ENCODE measurements at regions not wholly inside any gene's neighbourhood (a gene's known extent, or its start where the extent isn't known, plus 50 kb on each side); places are given as distances from the start of the nearest gene placed in this dataset.

DNA sequence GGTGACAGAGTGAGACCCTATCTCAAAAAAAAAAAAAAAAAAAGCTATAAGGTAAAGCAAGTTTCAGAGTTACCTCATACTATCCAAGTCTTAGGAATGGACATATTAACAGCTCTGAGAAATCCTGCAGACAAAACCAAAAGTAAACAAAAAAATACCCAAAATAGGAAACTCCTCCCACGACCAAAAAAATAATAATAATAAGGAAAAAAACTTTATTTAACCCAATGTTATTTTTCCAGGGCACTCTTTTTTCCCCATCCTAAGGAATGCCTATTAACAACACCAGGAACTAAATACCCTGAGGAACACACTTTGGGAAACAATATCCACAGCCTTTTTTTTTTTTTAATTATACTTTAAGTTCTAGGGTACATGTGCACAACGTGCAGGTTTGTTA lies 135.5 kb upstream of the CCND2 start:
- no peak overlapping the region for H4K91ac ChIP-seq (ENCODE audit: low read depth, low read length)
- H4K12ac ChIP-seq (ENCODE audit: low read depth, low read length) = no peak overlapping the region
- no peak overlapping the region for H2AK5ac ChIP-seq (ENCODE audit: low read length)
- no peak overlapping the region for H3K4ac ChIP-seq (ENCODE audit: low read depth, low read length)
- no peak overlapping the region for H3K4me2 ChIP-seq (ENCODE audit: low read length)
- no peaks in the 10 kb centered on the region for H3K27me3 ChIP-seq (ENCODE audit: insufficient read depth, low read length)
- H3K4me1 ChIP-seq (ENCODE audit: control insufficient read depth in 1 of 2, insufficient read depth in 2 of 2, low read length in 2 of 2) = peaks cover 19 to 34% of the 10 kb centered on the region in 2 experiments
- H3K79me2 ChIP-seq (ENCODE audit: control insufficient read depth, insufficient read depth, low read length, poor library complexity) = no peaks in the 10 kb centered on the region
- H3K9me3 ChIP-seq (ENCODE audit: insufficient read depth, low read depth, low read length) = no peaks in the 10 kb centered on the region
- H3K14ac ChIP-seq (ENCODE audit: low read length) = no peak overlapping the region
- H3K23ac ChIP-seq (ENCODE audit: low read length) = no peak overlapping the region
- WGBS (ENCODE audit: extremely low coverage, insufficient coverage, insufficient read length) = no CpG with 5 or more reads among the region's 2 CpGs
- no peak overlapping the region for H3K18ac ChIP-seq (ENCODE audit: low read length)
- no peak overlapping the region for H2BK120ac ChIP-seq (ENCODE audit: insufficient read depth, low read length, poor library complexity)
- no peak overlapping the region for H2BK12ac ChIP-seq (ENCODE audit: low read length)
- peaks cover 9% of the 10 kb centered on the region for H3K79me1 ChIP-seq (ENCODE audit: low read length)
- no peak overlapping the region for H2BK5ac ChIP-seq (ENCODE audit: low read depth, low read length, poor library complexity)
- no peak overlapping the region for H3K4me3 ChIP-seq (ENCODE audit: low read depth, low read length)
- H3K36me3 ChIP-seq (ENCODE audit: control insufficient read depth in 1 of 2, insufficient read depth in 2 of 2, low read length in 2 of 2) = no peaks in the 10 kb centered on the region
- no peak overlapping the region for H4K8ac ChIP-seq (ENCODE audit: low read depth, low read length)
- no peak overlapping the region for H3K9ac ChIP-seq (ENCODE audit: low read length)
- H2AFZ ChIP-seq (ENCODE audit: insufficient read depth, low read length, poor library complexity) = no peak overlapping the region
- DNase-seq = no peak
- H3K27ac ChIP-seq (ENCODE audit: low read depth, low read length) = no peak overlapping the region

GRCh38 chr12:4137441-4137840 lies 136.1 kb upstream of the CCND2 start:
- H3K36me3 ChIP-seq (ENCODE audit: control insufficient read depth in 1 of 2, insufficient read depth in 2 of 2, low read length in 2 of 2) = no peaks in the 10 kb centered on the region
- no peak overlapping the region for H4K12ac ChIP-seq (ENCODE audit: low read depth, low read length)
- no peak overlapping the region for H3K9ac ChIP-seq (ENCODE audit: low read length)
- H3K27me3 ChIP-seq (ENCODE audit: insufficient read depth, low read length) = no peaks in the 10 kb centered on the region
- no peak overlapping the region for H2BK120ac ChIP-seq (ENCODE audit: insufficient read depth, low read length, poor library complexity)
- no peak overlapping the region for H3K4me2 ChIP-seq (ENCODE audit: low read length)
- no peak for DNase-seq
- no peak overlapping the region for H3K14ac ChIP-seq (ENCODE audit: low read length)
- no peak overlapping the region for H2BK5ac ChIP-seq (ENCODE audit: low read depth, low read length, poor library complexity)
- no CpG with 5 or more reads among the region's 5 CpGs for WGBS (ENCODE audit: extremely low coverage, insufficient coverage, insufficient read length)
- no peak overlapping the region for H4K8ac ChIP-seq (ENCODE audit: low read depth, low read length)
- H3K4ac ChIP-seq (ENCODE audit: low read depth, low read length) = no peak overlapping the region
- no peak overlapping the region for H3K18ac ChIP-seq (ENCODE audit: low read length)
- peaks cover 7% of the 10 kb centered on the region for H3K79me1 ChIP-seq (ENCODE audit: low read length)
- H4K91ac ChIP-seq (ENCODE audit: low read depth, low read length) = no peak overlapping the region
- H3K27ac ChIP-seq (ENCODE audit: low read depth, low read length) = no peak overlapping the region
- no peak overlapping the region for H2AFZ ChIP-seq (ENCODE audit: insufficient read depth, low read length, poor library complexity)
- peaks cover 19 to 34% of the 10 kb centered on the region in 2 experiments for H3K4me1 ChIP-seq (ENCODE audit: control insufficient read depth in 1 of 2, insufficient read depth in 2 of 2, low read length in 2 of 2)
- H3K23ac ChIP-seq (ENCODE audit: low read length) = no peak overlapping the region
- H3K79me2 ChIP-seq (ENCODE audit: control insufficient read depth, insufficient read depth, low read length, poor library complexity) = no peaks in the 10 kb centered on the region
- no peaks in the 10 kb centered on the region for H3K9me3 ChIP-seq (ENCODE audit: insufficient read depth, low read depth, low read length)
- H2AK5ac ChIP-seq (ENCODE audit: low read length) = no peak overlapping the region
- no peak overlapping the region for H3K4me3 ChIP-seq (ENCODE audit: low read depth, low read length)
- no peak overlapping the region for H2BK12ac ChIP-seq (ENCODE audit: low read length)

GRCh38 chr12:4137015-4137414 lies 136.5 kb upstream of the CCND2 start:
- Histone ChIP-seq H2BK5ac (ENCODE audit: low read depth, low read length, poor library complexity) (no peak overlapping the region), H3K36me3 (ENCODE audit: control insufficient read depth in 1 of 2, insufficient read depth in 2 of 2, low read length in 2 of 2) (no peaks in the 10 kb centered on the region), H3K18ac (ENCODE audit: low read length) (no peak overlapping the region), H4K8ac (ENCODE audit: low read depth, low read length) (no peak overlapping the region), H3K23ac (ENCODE audit: low read length) (no peak overlapping the region), H3K4me2 (ENCODE audit: low read length) (no peak overlapping the region), H3K9me3 (ENCODE audit: insufficient read depth, low read depth, low read length) (no peaks in the 10 kb centered on the region), H3K27me3 (ENCODE audit: insufficient read depth, low read length) (no peaks in the 10 kb centered on the region), H3K4me3 (ENCODE audit: low read depth, low read length) (no peak overlapping the region), H4K91ac (ENCODE audit: low read depth, low read length) (no peak overlapping the region), H2AFZ (ENCODE audit: insufficient read depth, low read length, poor library complexity) (no peak overlapping the region), H3K79me2 (ENCODE audit: control insufficient read depth, insufficient read depth, low read length, poor library complexity) (no peaks in the 10 kb centered on the region), H3K79me1 (ENCODE audit: low read length) (peaks cover 7% of the 10 kb centered on the region), H3K27ac (ENCODE audit: low read depth, low read length) (no peak overlapping the region), H4K12ac (ENCODE audit: low read depth, low read length) (no peak overlapping the region), H3K9ac (ENCODE audit: low read length) (no peak overlapping the region), H2BK12ac (ENCODE audit: low read length) (no peak overlapping the region), H3K4me1 (ENCODE audit: control insufficient read depth in 1 of 2, insufficient read depth in 2 of 2, low read length in 2 of 2) (peaks cover 19 to 34% of the 10 kb centered on the region in 2 experiments), H2BK120ac (ENCODE audit: insufficient read depth, low read length, poor library complexity) (no peak overlapping the region), H3K4ac (ENCODE audit: low read depth, low read length) (no peak overlapping the region), H3K14ac (ENCODE audit: low read length) (no peak overlapping the region), H2AK5ac (ENCODE audit: low read length) (no peak overlapping the region)
- WGBS (ENCODE audit: extremely low coverage, insufficient coverage, insufficient read length) = no CpG with 5 or more reads among the region's 5 CpGs
- DNase-seq = no peak

DNA sequence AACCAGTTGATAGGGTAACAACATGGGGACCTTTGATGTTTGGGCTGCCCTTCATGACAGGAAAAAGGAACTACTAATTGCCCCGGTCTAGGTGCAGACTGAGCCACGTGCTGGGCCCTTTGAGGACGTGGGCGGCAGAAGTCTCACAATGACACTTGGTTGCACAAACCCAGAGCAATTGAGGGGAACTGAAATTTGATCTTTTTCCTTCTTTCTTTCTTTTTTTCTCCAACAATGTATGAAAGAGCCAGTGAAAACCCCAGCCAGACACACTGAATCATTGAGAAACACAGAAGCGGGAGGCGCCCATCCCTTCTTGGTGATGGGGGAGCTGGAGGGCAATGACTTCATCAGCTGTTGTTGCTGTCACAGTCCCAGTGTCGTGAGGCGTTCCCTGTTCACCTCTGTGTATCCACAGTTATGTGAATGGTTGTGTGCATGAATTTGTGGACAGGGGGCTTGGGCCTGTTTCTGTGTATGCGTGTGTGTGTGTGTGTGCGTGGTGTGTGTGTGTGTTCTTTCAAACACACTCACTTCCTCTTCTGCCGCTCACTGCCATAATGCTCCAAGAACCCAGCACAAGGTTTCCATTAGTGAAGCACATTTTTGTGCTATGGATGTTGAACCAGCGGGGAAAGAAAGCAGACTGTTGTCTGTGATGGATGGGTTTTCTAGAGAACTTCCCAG lies 137.5 kb upstream of the CCND2 start:
- Histone ChIP-seq H3K27me3 (ENCODE audit: insufficient read depth, low read length) (no peaks in the 10 kb centered on the region), H2BK120ac (ENCODE audit: insufficient read depth, low read length, poor library complexity) (no peak overlapping the region), H3K79me1 (ENCODE audit: low read length) (peaks cover 7% of the 10 kb centered on the region), H3K4me3 (ENCODE audit: low read depth, low read length) (no peak overlapping the region), H3K9ac (ENCODE audit: low read length) (no peak overlapping the region), H2BK12ac (ENCODE audit: low read length) (peak overlapping the region; percentile 7), H3K36me3 (ENCODE audit: control insufficient read depth in 1 of 2, insufficient read depth in 2 of 2, low read length in 2 of 2) (no peaks in the 10 kb centered on the region), H3K4ac (ENCODE audit: low read depth, low read length) (no peak overlapping the region), H4K12ac (ENCODE audit: low read depth, low read length) (no peak overlapping the region), H3K4me1 (ENCODE audit: control insufficient read depth in 1 of 2, insufficient read depth in 2 of 2, low read length in 2 of 2) (peaks cover 15 to 29% of the 10 kb centered on the region in 2 experiments), H4K8ac (ENCODE audit: low read depth, low read length) (peak overlapping the region; percentile 10), H3K14ac (ENCODE audit: low read length) (no peak overlapping the region), H3K18ac (ENCODE audit: low read length) (no peak overlapping the region), H3K79me2 (ENCODE audit: control insufficient read depth, insufficient read depth, low read length, poor library complexity) (no peaks in the 10 kb centered on the region), H2BK5ac (ENCODE audit: low read depth, low read length, poor library complexity) (peak overlapping the region; percentile 13), H3K23ac (ENCODE audit: low read length) (no peak overlapping the region), H3K4me2 (ENCODE audit: low read length) (no peak overlapping the region), H2AK5ac (ENCODE audit: low read length) (no peak overlapping the region), H3K27ac (ENCODE audit: low read depth, low read length) (peak overlapping the region; percentile 37), H2AFZ (ENCODE audit: insufficient read depth, low read length, poor library complexity) (no peak overlapping the region), H3K9me3 (ENCODE audit: insufficient read depth, low read depth, low read length) (peaks cover 2% of the 10 kb centered on the region), H4K91ac (ENCODE audit: low read depth, low read length) (peak overlapping the region; percentile 1)
- WGBS (ENCODE audit: extremely low coverage, insufficient coverage, insufficient read length) = no CpG with 5 or more reads among the region's 12 CpGs
- peak; percentile 35 to 38 for DNase-seq
